ENCODE measurements at regions not wholly inside any gene's neighbourhood (a gene's known extent, or its start where the extent isn't known, plus 50 kb on each side); places are given as distances from the start of the nearest gene placed in this dataset.

- Histone ChIP-seq H3F3A (ENCODE audit: insufficient read depth, low read length) (no peaks in the 10 kb centered on the region), H3K9me2 (ENCODE audit: low read depth, low read length) (no peaks in the 10 kb centered on the region), H3K36me3 (ENCODE audit: insufficient read depth, low read length) (no peaks in the 10 kb centered on the region), H3K9me3 (ENCODE audit: low read length) (no peaks in the 10 kb centered on the region), H2AFZ (ENCODE audit: low read length) (no peak overlapping the region), H4K20me1 (ENCODE audit: insufficient read depth, low read length) (no peaks in the 10 kb centered on the region), H3K79me2 (ENCODE audit: insufficient read depth, low read length) (no peaks in the 10 kb centered on the region), H3K4me3 (ENCODE audit: low read depth, low read length, poor library complexity, severe bottlenecking) (no peak overlapping the region), H3K4me2 (ENCODE audit: low read length) (no peak overlapping the region), H3K4me1 (ENCODE audit: insufficient read depth, low read length, severe bottlenecking) (no peaks in the 10 kb centered on the region), H3K27me3 (ENCODE audit: insufficient read depth, low read length) (no peaks in the 10 kb centered on the region), H3K27ac (ENCODE audit: low read depth, low read length, poor library complexity, severe bottlenecking) (no peak overlapping the region), H3K9ac (ENCODE audit: low read length) (no peak overlapping the region)
- no peak for TF ChIP-seq EZH2 (IDR thresholded peaks at IDR 0.05; ENCODE audit: borderline replicate concordance, low read length)
- no peak for TF ChIP-seq CTCF (IDR thresholded peaks at IDR 0.05; ENCODE audit: low read length)
Observed at GRCh38 chr6:48860175-48860574, 602.9 kb downstream of the MMUT start.

- no peaks in the 10 kb centered on the region for H3K4me1 ChIP-seq (ENCODE audit: insufficient read depth, low read length, severe bottlenecking)
- TF ChIP-seq EZH2 (IDR thresholded peaks at IDR 0.05; ENCODE audit: borderline replicate concordance, low read length): no peak
- TF ChIP-seq CTCF (IDR thresholded peaks at IDR 0.05; ENCODE audit: low read length): no peak
- H3K4me2 ChIP-seq (ENCODE audit: low read length): no peak overlapping the region
- H3K9me2 ChIP-seq (ENCODE audit: low read depth, low read length): no peaks in the 10 kb centered on the region
- no peak overlapping the region for H3K27ac ChIP-seq (ENCODE audit: low read depth, low read length, poor library complexity, severe bottlenecking)
- no peaks in the 10 kb centered on the region for H3K27me3 ChIP-seq (ENCODE audit: insufficient read depth, low read length)
- H2AFZ ChIP-seq (ENCODE audit: low read length): no peak overlapping the region
- H3K9ac ChIP-seq (ENCODE audit: low read length): no peak overlapping the region
- no peaks in the 10 kb centered on the region for H3F3A ChIP-seq (ENCODE audit: insufficient read depth, low read length)
- no peaks in the 10 kb centered on the region for H4K20me1 ChIP-seq (ENCODE audit: insufficient read depth, low read length)
- no peak overlapping the region for H3K4me3 ChIP-seq (ENCODE audit: low read depth, low read length, poor library complexity, severe bottlenecking)
- no peaks in the 10 kb centered on the region for H3K36me3 ChIP-seq (ENCODE audit: insufficient read depth, low read length)
- no peaks in the 10 kb centered on the region for H3K79me2 ChIP-seq (ENCODE audit: insufficient read depth, low read length)
- no peaks in the 10 kb centered on the region for H3K9me3 ChIP-seq (ENCODE audit: low read length)
Observed at GRCh38 chr6:48859562-48860123, 603.4 kb downstream of the MMUT start.

GRCh38 chr6:48845219-48845618 is 617.8 kb downstream of the MMUT start:
- no peaks in the 10 kb centered on the region for H3K9me2 ChIP-seq (ENCODE audit: low read depth, low read length)
- H4K20me1 ChIP-seq (ENCODE audit: insufficient read depth, low read length): no peaks in the 10 kb centered on the region
- no peak overlapping the region for H3K27ac ChIP-seq (ENCODE audit: low read depth, low read length, poor library complexity, severe bottlenecking)
- no peaks in the 10 kb centered on the region for H3K27me3 ChIP-seq (ENCODE audit: insufficient read depth, low read length)
- no peaks in the 10 kb centered on the region for H3K36me3 ChIP-seq (ENCODE audit: insufficient read depth, low read length)
- no peaks in the 10 kb centered on the region for H3K4me1 ChIP-seq (ENCODE audit: insufficient read depth, low read length, severe bottlenecking)
- H3K79me2 ChIP-seq (ENCODE audit: insufficient read depth, low read length): no peaks in the 10 kb centered on the region
- no peak overlapping the region for H3K9ac ChIP-seq (ENCODE audit: low read length)
- no peaks in the 10 kb centered on the region for H3K9me3 ChIP-seq (ENCODE audit: low read length)
- H3K4me2 ChIP-seq (ENCODE audit: low read length): no peak overlapping the region
- H2AFZ ChIP-seq (ENCODE audit: low read length): no peak overlapping the region
- no peaks in the 10 kb centered on the region for H3F3A ChIP-seq (ENCODE audit: insufficient read depth, low read length)
- H3K4me3 ChIP-seq (ENCODE audit: low read depth, low read length, poor library complexity, severe bottlenecking): no peak overlapping the region
- TF ChIP-seq EZH2 (IDR thresholded peaks at IDR 0.05; ENCODE audit: borderline replicate concordance, low read length): no peak
- no peak for TF ChIP-seq CTCF (IDR thresholded peaks at IDR 0.05; ENCODE audit: low read length)

Measured in OCI-LY1 (cell line).